BLaER1 (cell line): ENCODE measurements at regions not wholly inside any gene's neighbourhood (a gene's known extent, or its start where the extent isn't known, plus 50 kb on each side); places are given as distances from the start of the nearest gene placed in this dataset.

ENCODE experiments used
- H3K27ac ChIP-seq: shearing (Covaris generic); formaldehyde crosslinking; 2 replicates; pipeline ENCODE4 v1.8.1; 2022
- H3K27me3 ChIP-seq: shearing (Covaris generic); formaldehyde crosslinking; 2 replicates; pipeline ENCODE4 v1.8.1; 2022
- H3K36me3 ChIP-seq: shearing (Covaris generic); formaldehyde crosslinking; 2 replicates; pipeline ENCODE4 v1.8.1; 2022
- H3K4me1 ChIP-seq: shearing (Covaris generic); formaldehyde crosslinking; 2 replicates; pipeline ENCODE4 v1.8.1; 2022
- H3K4me2 ChIP-seq: shearing (Covaris generic); formaldehyde crosslinking; 2 replicates; pipeline ENCODE4 v1.8.1; 2022
- H3K4me3 ChIP-seq: shearing (Covaris generic); formaldehyde crosslinking; 2 replicates; pipeline ENCODE4 v1.8.1; 2022
- H3K9ac ChIP-seq: shearing (Covaris generic); formaldehyde crosslinking; 2 replicates; pipeline ENCODE4 v1.8.1; 2022
- H3K9me3 ChIP-seq: shearing (Covaris generic); formaldehyde crosslinking; 2 replicates; pipeline ENCODE4 v1.8.1; 2022
- H4K20me1 ChIP-seq: shearing (Covaris generic); formaldehyde crosslinking; 2 replicates; pipeline ENCODE4 v1.8.1; 2022
- Cebpa-rat ChIP-seq: shearing (Covaris generic); IDR thresholded peaks from 2 replicates; pipeline ENCODE4 v1.8.1; 2022

- Histone ChIP-seq H3K9ac (no peak overlapping the region), H3K4me3 (no peak overlapping the region), H3K27me3 (no peaks in the 10 kb centered on the region), H3K4me2 (no peak overlapping the region), H3K4me1 (no peaks in the 10 kb centered on the region), H3K9me3 (no peaks in the 10 kb centered on the region), H3K36me3 (no peaks in the 10 kb centered on the region), H3K27ac (no peak overlapping the region), H4K20me1 (no peaks in the 10 kb centered on the region)
- TF ChIP-seq Cebpa-rat, result no peak
Observed at GRCh38 chr12:90029317-90029716, 320.7 kb upstream of the ATP2B1 start.

GRCh38 chr12:90028635-90029051, 320.0 kb upstream of the ATP2B1 start:
- no peaks in the 10 kb centered on the region for H3K27me3 ChIP-seq
- no peaks in the 10 kb centered on the region for H3K4me1 ChIP-seq
- H3K36me3 ChIP-seq, result no peaks in the 10 kb centered on the region
- no peak for TF ChIP-seq Cebpa-rat
- H3K4me2 ChIP-seq, result no peak overlapping the region
- no peak overlapping the region for H3K27ac ChIP-seq
- H3K4me3 ChIP-seq, result no peak overlapping the region
- H3K9ac ChIP-seq, result no peak overlapping the region
- H4K20me1 ChIP-seq, result no peaks in the 10 kb centered on the region
- H3K9me3 ChIP-seq, result no peaks in the 10 kb centered on the region

- TF ChIP-seq Cebpa-rat, result no peak
- no peaks in the 10 kb centered on the region for H3K36me3 ChIP-seq
- H3K4me1 ChIP-seq, result no peaks in the 10 kb centered on the region
- no peaks in the 10 kb centered on the region for H4K20me1 ChIP-seq
- no peak overlapping the region for H3K4me3 ChIP-seq
- no peaks in the 10 kb centered on the region for H3K27me3 ChIP-seq
- H3K4me2 ChIP-seq, result no peak overlapping the region
- H3K9me3 ChIP-seq, result no peaks in the 10 kb centered on the region
- H3K9ac ChIP-seq, result no peak overlapping the region
- H3K27ac ChIP-seq, result no peak overlapping the region
Observed at GRCh38 chr12:90027889-90028634, 319.4 kb upstream of the ATP2B1 start.

GRCh38 chr12:90027041-90027440, 318.4 kb upstream of the ATP2B1 start:
- Histone ChIP-seq H3K9me3 (no peaks in the 10 kb centered on the region), H4K20me1 (no peaks in the 10 kb centered on the region), H3K4me3 (no peak overlapping the region), H3K27me3 (no peaks in the 10 kb centered on the region), H3K4me2 (no peak overlapping the region), H3K36me3 (no peaks in the 10 kb centered on the region), H3K9ac (no peak overlapping the region), H3K4me1 (no peaks in the 10 kb centered on the region), H3K27ac (no peak overlapping the region)
- no peak for TF ChIP-seq Cebpa-rat

GRCh38 chr12:90026516-90026915, 317.9 kb upstream of the ATP2B1 start:
- TF ChIP-seq Cebpa-rat, result no peak
- Histone ChIP-seq H3K27me3 (no peaks in the 10 kb centered on the region), H3K4me1 (no peaks in the 10 kb centered on the region), H4K20me1 (no peaks in the 10 kb centered on the region), H3K9me3 (no peaks in the 10 kb centered on the region), H3K9ac (no peak overlapping the region), H3K27ac (no peak overlapping the region), H3K36me3 (no peaks in the 10 kb centered on the region), H3K4me3 (no peak overlapping the region), H3K4me2 (no peak overlapping the region)

- no peak for TF ChIP-seq Cebpa-rat
Observed at GRCh38 chr12:90024262-90024661, 315.6 kb upstream of the ATP2B1 start.

GRCh38 chr12:90023207-90023900, 314.7 kb upstream of the ATP2B1 start:
- H4K20me1 ChIP-seq, result no peaks in the 10 kb centered on the region
- H3K9me3 ChIP-seq, result no peaks in the 10 kb centered on the region
- no peaks in the 10 kb centered on the region for H3K27me3 ChIP-seq
- no peak overlapping the region for H3K4me3 ChIP-seq
- H3K27ac ChIP-seq, result no peak overlapping the region
- no peaks in the 10 kb centered on the region for H3K36me3 ChIP-seq
- TF ChIP-seq Cebpa-rat, result no peak
- H3K9ac ChIP-seq, result no peak overlapping the region
- no peak overlapping the region for H3K4me2 ChIP-seq
- H3K4me1 ChIP-seq, result no peaks in the 10 kb centered on the region

More at GRCh38 chr12:90024262-90024661, 315.6 kb upstream of the ATP2B1 start:
- Histone ChIP-seq H3K9me3 (no peaks in the 10 kb centered on the region), H3K27me3 (no peaks in the 10 kb centered on the region), H3K4me2 (no peak overlapping the region), H3K9ac (no peak overlapping the region), H4K20me1 (no peaks in the 10 kb centered on the region), H3K27ac (no peak overlapping the region), H3K4me3 (no peak overlapping the region), H3K4me1 (no peaks in the 10 kb centered on the region), H3K36me3 (no peaks in the 10 kb centered on the region)

- H3K4me1 ChIP-seq, result no peaks in the 10 kb centered on the region
- no peak overlapping the region for H3K4me2 ChIP-seq
- no peaks in the 10 kb centered on the region for H3K27me3 ChIP-seq
- no peaks in the 10 kb centered on the region for H4K20me1 ChIP-seq
- H3K9ac ChIP-seq, result no peak overlapping the region
- H3K27ac ChIP-seq, result no peak overlapping the region
- H3K9me3 ChIP-seq, result no peaks in the 10 kb centered on the region
- no peak for TF ChIP-seq Cebpa-rat
- H3K4me3 ChIP-seq, result no peak overlapping the region
- no peaks in the 10 kb centered on the region for H3K36me3 ChIP-seq
Observed at GRCh38 chr12:90021795-90022440, 313.3 kb upstream of the ATP2B1 start.

GRCh38 chr12:90020881-90021280, 312.2 kb upstream of the ATP2B1 start:
- no peaks in the 10 kb centered on the region for H4K20me1 ChIP-seq
- no peaks in the 10 kb centered on the region for H3K27me3 ChIP-seq
- no peaks in the 10 kb centered on the region for H3K4me1 ChIP-seq
- no peak overlapping the region for H3K4me2 ChIP-seq
- no peak overlapping the region for H3K27ac ChIP-seq
- H3K9ac ChIP-seq, result no peak overlapping the region
- H3K9me3 ChIP-seq, result no peaks in the 10 kb centered on the region
- no peaks in the 10 kb centered on the region for H3K36me3 ChIP-seq
- no peak overlapping the region for H3K4me3 ChIP-seq
- no peak for TF ChIP-seq Cebpa-rat

- Histone ChIP-seq H3K9me3 (no peaks in the 10 kb centered on the region), H3K4me1 (no peaks in the 10 kb centered on the region), H3K4me2 (no peak overlapping the region), H4K20me1 (no peaks in the 10 kb centered on the region), H3K27ac (no peak overlapping the region), H3K27me3 (no peaks in the 10 kb centered on the region), H3K9ac (no peak overlapping the region), H3K4me3 (no peak overlapping the region), H3K36me3 (no peaks in the 10 kb centered on the region)
- TF ChIP-seq Cebpa-rat, result no peak
Observed at GRCh38 chr12:90020436-90020835, 311.8 kb upstream of the ATP2B1 start.
